Natural killer cell (primary cell): ENCODE measurements at regions not wholly inside any gene's neighbourhood (a gene's known extent, or its start where the extent isn't known, plus 50 kb on each side); places are given as distances from the start of the nearest gene placed in this dataset.

ENCODE experiments used
- ATAC-seq, 3 donors: fragments of 150-1000 bp in 2 of 3; fragments of 200-7000 bp in 1 of 3; cut with Tn5 transposase; 1 replicate in 1 of 3; 2 replicates in 2 of 3; pipeline ENCODE4 v1.10.0; 2021; ENCODE audit warnings: mild to moderate bottlenecking in 2 of 3, moderate library complexity in 2 of 3
- DNase-seq, 2 donors: peaks; one replicate each; pipeline versions ENCODE4 v3.0.0 to v3.0.0-alpha.2; 2013 to 2021; ENCODE audit warnings: mixed read lengths in 1 of 2
- H3K27ac ChIP-seq: one replicate; pipeline ENCODE4 v1.5.1; 2013; ENCODE audit warnings: mild to moderate bottlenecking, low read length
- H3K27me3 ChIP-seq: one replicate; pipeline ENCODE4 v1.6.1; 2013; ENCODE audit warnings: low read length; ENCODE audit not compliant: control insufficient read depth, insufficient read depth
- H3K36me3 ChIP-seq: one replicate; pipeline ENCODE4 v1.6.1; 2013; ENCODE audit warnings: low read length; ENCODE audit not compliant: control insufficient read depth, insufficient read depth
- H3K4me1 ChIP-seq: one replicate; pipeline ENCODE4 v1.6.1; 2013; ENCODE audit warnings: low read length; ENCODE audit not compliant: control insufficient read depth, insufficient read depth
- H3K4me3 ChIP-seq: one replicate; pipeline ENCODE4 v1.5.1; 2013; ENCODE audit warnings: low read length
- H3K9me3 ChIP-seq: one replicate; pipeline ENCODE4 v1.6.1; 2013; ENCODE audit warnings: low read length; ENCODE audit not compliant: control insufficient read depth, insufficient read depth
- H3K27ac Mint-ChIP-seq, 2 donors: one replicate each; pipeline ENCODE4 v1.8.0; 2022; ENCODE audit warnings: mild to moderate bottlenecking in 2 of 2, mixed read lengths in 2 of 2, moderate library complexity in 1 of 2
- H3K27me3 Mint-ChIP-seq, 2 donors: one replicate each; pipeline ENCODE4 v1.8.0; 2022; ENCODE audit warnings: low read depth in 2 of 2, mixed read lengths in 2 of 2
- H3K36me3 Mint-ChIP-seq: one replicate; pipeline ENCODE4 v1.8.0; 2022; ENCODE audit warnings: mixed read lengths
- H3K4me1 Mint-ChIP-seq, 2 donors: one replicate each; pipeline ENCODE4 v1.8.0; 2022; ENCODE audit warnings: mixed read lengths in 2 of 2
- H3K4me3 Mint-ChIP-seq: one replicate; pipeline ENCODE4 v1.8.0; 2022; ENCODE audit warnings: mild to moderate bottlenecking, moderate library complexity, mixed read lengths
- H3K9me3 Mint-ChIP-seq, 2 donors: one replicate each; pipeline ENCODE4 v1.8.0; 2022; ENCODE audit warnings: mixed read lengths in 2 of 2
- CTCF ChIP-seq: fragments of 200-600 bp; IDR thresholded peaks from one replicate; pipeline ENCODE4 v1.8.0; 2022; ENCODE audit warnings: antibody characterized with exemption
- WGBS: methylation state at CpG from one replicate; pipeline ENCODE4 v1.1.7; 2013; ENCODE audit warnings: missing lambda C conversion rate; ENCODE audit not compliant: insufficient coverage; 5-methylcytosine and 5-hydroxymethylcytosine counted together
- intact Hi-C: fragments of 100-400 bp; cut with micrococcal nuclease; formaldehyde crosslinking; loops from one replicate; pipeline ENCODE4 v1.14.2; 2022

GRCh38 chrX:6856471-6856870, 291.0 kb upstream of the STS start:
- no peak for ATAC-seq
- Mint-ChIP-seq H3K27me3 (no peaks in the 10 kb centered on the region), H3K27ac (no peak overlapping the region)

GRCh38 chrX:6852869-6853268, 294.6 kb upstream of the STS start:
- WGBS, result 76% methylated on average over 3 of the region's 3 CpGs
- Histone ChIP-seq H3K4me3 (no peak overlapping the region), H3K4me1 (no peaks in the 10 kb centered on the region), H3K9me3 (no peaks in the 10 kb centered on the region), H3K27me3 (no peaks in the 10 kb centered on the region), H3K27ac (no peak overlapping the region), H3K36me3 (no peaks in the 10 kb centered on the region)
- H3K4me3 Mint-ChIP-seq, result no peak overlapping the region
- TF ChIP-seq CTCF, result no peak
- H3K27me3 Mint-ChIP-seq, result no peaks in the 10 kb centered on the region
- H3K9me3 Mint-ChIP-seq, result peaks cover 3 to 9% of the 10 kb centered on the region in 2 donors
- no peaks in the 10 kb centered on the region for H3K4me1 Mint-ChIP-seq
- ATAC-seq (no peak), DNase-seq (no peak)
- H3K27ac Mint-ChIP-seq, result no peak overlapping the region
- H3K36me3 Mint-ChIP-seq, result no peaks in the 10 kb centered on the region
- intact Hi-C loops, result no loop called here

More at GRCh38 chrX:6856471-6856870, 291.0 kb upstream of the STS start:
- Histone ChIP-seq H3K4me3 (no peak overlapping the region), H3K27me3 (no peaks in the 10 kb centered on the region), H3K36me3 (no peaks in the 10 kb centered on the region), H3K4me1 (no peaks in the 10 kb centered on the region), H3K27ac (no peak overlapping the region), H3K9me3 (no peaks in the 10 kb centered on the region)
- no peaks in the 10 kb centered on the region for H3K4me1 Mint-ChIP-seq
- peaks cover 0 to 4% of the 10 kb centered on the region in 2 donors for H3K9me3 Mint-ChIP-seq
- H3K36me3 Mint-ChIP-seq, result no peaks in the 10 kb centered on the region
- no peak overlapping the region for H3K4me3 Mint-ChIP-seq
- WGBS, result 94% methylated on average over 4 of the region's 6 CpGs
- no peak for DNase-seq
- TF ChIP-seq CTCF, result no peak
- intact Hi-C loops, result no loop called here

- Histone ChIP-seq H3K4me1 (no peaks in the 10 kb centered on the region), H3K27ac (no peak overlapping the region), H3K36me3 (no peaks in the 10 kb centered on the region), H3K27me3 (no peaks in the 10 kb centered on the region), H3K9me3 (no peaks in the 10 kb centered on the region), H3K4me3 (no peak overlapping the region)
- Mint-ChIP-seq H3K36me3 (no peaks in the 10 kb centered on the region), H3K27ac (no peak overlapping the region), H3K4me1 (no peaks in the 10 kb centered on the region), H3K4me3 (no peak overlapping the region), H3K9me3 (peaks cover 3 to 9% of the 10 kb centered on the region in 2 donors), H3K27me3 (no peaks in the 10 kb centered on the region)
- no peak for TF ChIP-seq CTCF
- ATAC-seq, result no peak
- no peak for DNase-seq
- WGBS, result 80% methylated on average over 1 of the region's 1 CpG
- intact Hi-C loops, result no loop called here
Measured at GRCh38 chrX:6852121-6852520, 295.4 kb upstream of the STS start.

GRCh38 chrX:6851140-6851539, 296.4 kb upstream of the STS start:
- H3K4me3 ChIP-seq, result no peak overlapping the region
- no peaks in the 10 kb centered on the region for H3K36me3 ChIP-seq
- H3K9me3 Mint-ChIP-seq, result peaks cover 3 to 9% of the 10 kb centered on the region in 2 donors
- ATAC-seq (no peak), DNase-seq (no peak)
- H3K4me1 ChIP-seq, result no peaks in the 10 kb centered on the region
- TF ChIP-seq CTCF, result no peak
- H3K4me3 Mint-ChIP-seq, result no peak overlapping the region
- no peaks in the 10 kb centered on the region for H3K27me3 Mint-ChIP-seq
- intact Hi-C loops, result no loop called here
- no peak overlapping the region for H3K27ac ChIP-seq
- no peaks in the 10 kb centered on the region for H3K36me3 Mint-ChIP-seq
- H3K9me3 ChIP-seq, result no peaks in the 10 kb centered on the region
- WGBS, result no CpG with 5 or more reads among the region's 4 CpGs
- H3K4me1 Mint-ChIP-seq, result no peaks in the 10 kb centered on the region
- H3K27me3 ChIP-seq, result no peaks in the 10 kb centered on the region
- no peak overlapping the region for H3K27ac Mint-ChIP-seq
